LHCN-M2 (cell line): ENCODE measurements at regions not wholly inside any gene's neighbourhood (a gene's known extent, or its start where the extent isn't known, plus 50 kb on each side); places are given as distances from the start of the nearest gene placed in this dataset.

Source experiments
- DNase-seq: peaks from one replicate; pipeline ENCODE4 v3.0.0-alpha.2; 2012; ENCODE audit warnings: low read depth

- no peak for DNase-seq
Observed at GRCh38 chr1:229029879-229030235, 241.1 kb upstream of the RAB4A start.

GRCh38 chr1:229030630-229031029, 240.3 kb upstream of the RAB4A start:
- DNase-seq: no peak

- DNase-seq: no peak
Observed at GRCh38 chr1:229031061-229031460, 239.8 kb upstream of the RAB4A start.

GRCh38 chr1:229031481-229032341, 239.2 kb upstream of the RAB4A start:
- no peak for DNase-seq

- DNase-seq: no peak
Observed at GRCh38 chr1:229032375-229032774, 238.5 kb upstream of the RAB4A start.

- DNase-seq: no peak
Observed at GRCh38 chr1:229033480-229033879, 237.4 kb upstream of the RAB4A start.

GRCh38 chr1:229034342-229034741, 236.6 kb upstream of the RAB4A start:
- no peak for DNase-seq

- no peak for DNase-seq
Observed at GRCh38 chr1:229035054-229035747, 235.7 kb upstream of the RAB4A start.

- DNase-seq: no peak
Observed at GRCh38 chr1:229035748-229036082, 235.2 kb upstream of the RAB4A start.

GRCh38 chr1:229037806-229038405, 233.0 kb upstream of the RAB4A start:
- DNase-seq: peak; percentile 5

GRCh38 chr1:229040630-229041358, 230.1 kb upstream of the RAB4A start:
- no peak for DNase-seq

- no peak for DNase-seq
Observed at GRCh38 chr1:229041946-229042345, 229.0 kb upstream of the RAB4A start.

- no peak for DNase-seq
Observed at GRCh38 chr1:229042482-229042881, 228.4 kb upstream of the RAB4A start.

GRCh38 chr1:229043115-229043514, 227.8 kb upstream of the RAB4A start:
- DNase-seq: no peak

GRCh38 chr1:229046251-229046853, 224.6 kb upstream of the RAB4A start:
- no peak for DNase-seq

GRCh38 chr1:229047161-229047839, 223.6 kb upstream of the RAB4A start:
- no peak for DNase-seq

- DNase-seq: no peak
Observed at GRCh38 chr1:229047840-229048620, 222.9 kb upstream of the RAB4A start.

- DNase-seq: no peak
Observed at GRCh38 chr1:229048896-229049295, 222.0 kb upstream of the RAB4A start.

- no peak for DNase-seq
Observed at GRCh38 chr1:229056046-229056445, 214.9 kb upstream of the RAB4A start.

- no peak for DNase-seq
Observed at GRCh38 chr1:229058111-229058561, 212.8 kb upstream of the RAB4A start.
